Transverse colon (tissue), 4 donors: ENCODE measurements at regions not wholly inside any gene's neighbourhood (a gene's known extent, or its start where the extent isn't known, plus 50 kb on each side); places are given as distances from the start of the nearest gene placed in this dataset.

Experiments
- DNase-seq: peaks from one replicate; pipeline ENCODE4 v3.0.0-alpha.2; 2019
- H3K27ac ChIP-seq, 4 donors: fragments of 200-600 bp; sonication (generic); 2 replicates each; pipeline ENCODE4 v1.5.1; 2016 to 2018; ENCODE audit warnings: inconsistent platforms in 4 of 4
- H3K27me3 ChIP-seq: fragments of 200-600 bp; sonication (generic); 2 replicates; pipeline ENCODE4 v1.5.1; 2017; ENCODE audit warnings: inconsistent platforms
- H3K36me3 ChIP-seq, 4 donors: fragments of 200-600 bp; sonication (generic); 2 replicates each; pipeline ENCODE4 v1.5.1; 2017 to 2019; ENCODE audit warnings: inconsistent platforms in 4 of 4
- H3K4me1 ChIP-seq, 4 donors: fragments of 200-600 bp; sonication (generic); 2 replicates each; pipeline ENCODE4 v1.5.1; 2017 to 2020; ENCODE audit warnings: inconsistent platforms in 4 of 4
- H3K4me3 ChIP-seq, 4 donors: fragments of 200-600 bp; sonication (generic); 1 replicate in 1 of 4; 2 replicates in 3 of 4; pipeline versions ENCODE4 v1.5.1 to v1.6.1; 2017 to 2019; ENCODE audit warnings: inconsistent platforms in 4 of 4
- H3K9me3 ChIP-seq, 2 donors: fragments of 200-600 bp; sonication (generic); 2 replicates each; pipeline ENCODE4 v1.5.1; 2017 to 2019; ENCODE audit warnings: inconsistent platforms in 2 of 2
- CTCF ChIP-seq, 5 experiments: fragments of 200-600 bp in 3 of 5; fragments of 450-650 bp in 2 of 5; sonication (generic) in 3 of 5; IDR thresholded peaks; 1 replicate in 2 of 5; 2 replicates in 3 of 5; pipeline ENCODE4 v1.5.1; 2016 to 2017; ENCODE audit warnings: antibody characterized with exemption in 5 of 5, inconsistent platforms in 3 of 5, mild to moderate bottlenecking in 2 of 5, moderate library complexity in 1 of 5
- EP300 ChIP-seq: sonication (generic); formaldehyde crosslinking; IDR thresholded peaks from one replicate; pipeline ENCODE4 v1.6.1; 2017; ENCODE audit warnings: antibody characterized with exemption, low read depth
- POLR2A ChIP-seq: fragments of 450-650 bp; IDR thresholded peaks from one replicate; pipeline ENCODE4 v1.6.1; 2016; ENCODE audit warnings: antibody characterized with exemption, mild to moderate bottlenecking, moderate library complexity
- POLR2AphosphoS5 ChIP-seq, 3 donors: sonication (generic); formaldehyde crosslinking; IDR thresholded peaks; one replicate each; pipeline ENCODE4 v1.6.1; 2016; ENCODE audit warnings: antibody characterized with exemption in 3 of 3
- WGBS, 2 donors: methylation state at CpG; one replicate each; pipeline ENCODE4 v1.1.5; 2018; ENCODE audit warnings: low coverage in 1 of 2; 5-methylcytosine and 5-hydroxymethylcytosine counted together
- in situ Hi-C, 4 donors: fragments of 200-750 bp; cut with MboI; loops; one replicate each; pipeline versions ENCODE4 v1.15.0 to v1.15.1; 2017; ENCODE audit warnings: low sequenced_read_pairs in 3 of 4, low pct_ligation_motif_present in 1 of 4, low pct_unique_long_range_greater_than_20kb in 1 of 4
- intact Hi-C: fragments of 100-400 bp; cut with DNase I; formaldehyde crosslinking; loops from one replicate; pipeline ENCODE4 v1.15.1; 2023; ENCODE audit warnings: low total_unique reads

DNA sequence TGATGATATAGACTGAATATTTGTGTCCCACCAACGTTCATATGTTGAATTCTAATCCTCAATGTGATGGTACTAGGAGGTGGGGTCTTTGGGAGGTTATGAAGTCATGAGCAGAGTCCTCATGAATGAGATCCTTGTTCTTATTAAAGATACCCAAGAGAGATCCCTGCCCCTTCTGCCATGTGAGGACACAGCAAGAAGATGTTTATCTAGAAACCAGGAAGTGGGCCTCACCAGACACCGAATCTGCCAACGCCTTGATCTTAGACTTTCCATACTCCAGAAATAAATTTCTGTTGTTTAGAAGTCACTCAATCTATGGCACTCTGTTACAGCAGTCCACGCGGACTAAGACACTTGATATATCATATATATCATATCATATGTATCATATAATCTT is 67.7 kb upstream of the GCM1 start:
- intact Hi-C loops (no loop called here), in situ Hi-C loops (no loop called here)
- DNase-seq: no peak
- Histone ChIP-seq H3K9me3 (no peaks in the 10 kb centered on the region), H3K27ac (no peak overlapping the region), H3K27me3 (no peaks in the 10 kb centered on the region), H3K36me3 (no peaks in the 10 kb centered on the region), H3K4me1 (no peaks in the 10 kb centered on the region), H3K4me3 (no peak overlapping the region)
- TF ChIP-seq POLR2AphosphoS5 (IDR thresholded peaks at IDR 0.05): no peak
- no peak for TF ChIP-seq CTCF (IDR thresholded peaks at IDR 0.05)
- WGBS, 2 donors: 62 to 74% methylated on average over 3 to 5 of the region's 5 CpGs

DNA sequence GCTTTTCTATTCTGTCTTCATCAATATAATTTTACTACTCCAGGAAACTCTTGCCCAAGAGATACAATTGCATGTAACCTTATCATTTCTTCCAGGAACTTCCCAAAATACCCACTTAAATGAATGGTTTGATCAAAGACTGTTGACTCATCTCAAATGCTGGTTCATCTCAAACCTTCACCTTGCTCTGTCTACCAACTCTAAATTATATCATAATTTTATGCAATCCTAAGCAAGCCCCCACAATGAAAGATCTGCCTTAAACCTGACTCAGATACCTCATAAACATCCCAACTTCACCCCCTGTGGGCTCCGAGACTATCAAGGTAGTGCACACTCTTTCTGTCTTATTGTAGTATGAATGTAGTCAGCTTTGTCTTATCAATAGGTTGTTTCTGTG is 65.5 kb upstream of the GCM1 start:
- 0 to 42% methylated on average over 1 of the region's 1 CpG for WGBS, 2 donors
- Histone ChIP-seq H3K27me3 (no peaks in the 10 kb centered on the region), H3K36me3 (no peaks in the 10 kb centered on the region), H3K9me3 (no peaks in the 10 kb centered on the region), H3K4me1 (no peaks in the 10 kb centered on the region), H3K4me3 (no peak overlapping the region), H3K27ac (no peak overlapping the region)
- no peak for DNase-seq
- intact Hi-C loops: no loop called here
- TF ChIP-seq CTCF (IDR thresholded peaks at IDR 0.05) (no peak), EP300 (no peak), POLR2AphosphoS5 (IDR thresholded peaks at IDR 0.05) (no peak), POLR2A (no peak)
- in situ Hi-C loops: no loop called here

DNA sequence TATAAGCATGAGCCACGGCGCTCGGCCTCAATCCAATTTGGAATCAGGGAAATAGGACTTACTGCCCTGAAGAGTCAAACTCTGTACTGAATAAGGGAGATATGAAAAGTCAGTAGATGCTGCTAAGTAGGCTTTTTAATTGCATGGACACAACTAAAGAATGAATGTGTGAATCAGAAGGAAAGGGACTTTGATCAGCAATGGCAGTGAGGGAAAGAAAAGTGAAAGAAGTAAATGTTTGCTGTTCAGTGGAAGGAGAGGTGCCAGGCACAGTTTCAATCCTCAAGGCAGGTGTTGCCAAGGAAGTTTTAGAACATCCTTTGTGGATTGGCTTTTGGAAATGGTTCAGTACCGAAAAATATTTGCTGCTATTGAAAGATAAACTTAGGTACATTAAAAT is 62.2 kb upstream of the GCM1 start:
- intact Hi-C loops: no loop called here
- H3K27me3 ChIP-seq: no peaks in the 10 kb centered on the region
- no peaks in the 10 kb centered on the region for H3K9me3 ChIP-seq
- no peak overlapping the region for H3K4me3 ChIP-seq
- H3K4me1 ChIP-seq: no peaks in the 10 kb centered on the region
- H3K36me3 ChIP-seq: no peaks in the 10 kb centered on the region
- DNase-seq: no peak
- WGBS, 2 donors: 83 to 86% methylated on average over 4 of the region's 4 CpGs
- in situ Hi-C loops: no loop called here
- TF ChIP-seq POLR2AphosphoS5 (IDR thresholded peaks at IDR 0.05) (no peak), EP300 (no peak), POLR2A (no peak), CTCF (IDR thresholded peaks at IDR 0.05) (no peak)
- no peak overlapping the region for H3K27ac ChIP-seq

- no peaks in the 10 kb centered on the region for H3K36me3 ChIP-seq
- TF ChIP-seq EP300: no peak
- no peak for TF ChIP-seq CTCF (IDR thresholded peaks at IDR 0.05)
- no peak for TF ChIP-seq POLR2A
- no peak for TF ChIP-seq POLR2AphosphoS5 (IDR thresholded peaks at IDR 0.05)
- H3K9me3 ChIP-seq: no peaks in the 10 kb centered on the region
- no peak overlapping the region for H3K27ac ChIP-seq
- no peak overlapping the region for H3K4me3 ChIP-seq
- H3K27me3 ChIP-seq: no peaks in the 10 kb centered on the region
- DNase-seq: no peak
- no peaks in the 10 kb centered on the region for H3K4me1 ChIP-seq
- in situ Hi-C loops (no loop called here), intact Hi-C loops (no loop called here)
These were observed 61.0 kb upstream of the GCM1 start for GRCh38 chr6:53209681-53210080.
